ENCODE measurements at regions not wholly inside any gene's neighbourhood (a gene's known extent, or its start where the extent isn't known, plus 50 kb on each side); places are given as distances from the start of the nearest gene placed in this dataset.

DNA sequence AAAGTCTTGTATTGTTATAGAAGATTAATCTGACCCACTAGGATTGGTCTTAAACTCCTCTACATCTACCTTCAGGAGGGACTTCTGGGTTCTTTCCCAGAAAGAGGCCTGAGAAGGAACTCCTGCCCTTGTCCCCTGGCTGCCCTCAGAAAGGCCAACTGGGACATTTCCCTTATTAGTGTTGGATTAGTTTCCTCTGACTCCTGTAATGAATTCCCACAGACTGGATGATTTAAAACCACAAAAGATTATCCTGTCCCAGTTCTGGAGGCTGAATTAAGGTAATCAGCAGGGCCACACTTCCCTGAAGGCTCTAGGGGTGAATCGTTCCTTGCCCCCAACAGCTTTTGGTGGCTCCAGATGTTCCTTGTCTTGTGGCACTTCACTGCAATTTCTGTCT is 102.8 kb upstream of the NMNAT3 start:
- no peak for TF ChIP-seq EZH2 (IDR thresholded peaks at IDR 0.05)
- no peak for TF ChIP-seq POLR2AphosphoS5 (IDR thresholded peaks at IDR 0.05; ENCODE audit: low read depth, low read length)
- TF ChIP-seq, protein P1, sequence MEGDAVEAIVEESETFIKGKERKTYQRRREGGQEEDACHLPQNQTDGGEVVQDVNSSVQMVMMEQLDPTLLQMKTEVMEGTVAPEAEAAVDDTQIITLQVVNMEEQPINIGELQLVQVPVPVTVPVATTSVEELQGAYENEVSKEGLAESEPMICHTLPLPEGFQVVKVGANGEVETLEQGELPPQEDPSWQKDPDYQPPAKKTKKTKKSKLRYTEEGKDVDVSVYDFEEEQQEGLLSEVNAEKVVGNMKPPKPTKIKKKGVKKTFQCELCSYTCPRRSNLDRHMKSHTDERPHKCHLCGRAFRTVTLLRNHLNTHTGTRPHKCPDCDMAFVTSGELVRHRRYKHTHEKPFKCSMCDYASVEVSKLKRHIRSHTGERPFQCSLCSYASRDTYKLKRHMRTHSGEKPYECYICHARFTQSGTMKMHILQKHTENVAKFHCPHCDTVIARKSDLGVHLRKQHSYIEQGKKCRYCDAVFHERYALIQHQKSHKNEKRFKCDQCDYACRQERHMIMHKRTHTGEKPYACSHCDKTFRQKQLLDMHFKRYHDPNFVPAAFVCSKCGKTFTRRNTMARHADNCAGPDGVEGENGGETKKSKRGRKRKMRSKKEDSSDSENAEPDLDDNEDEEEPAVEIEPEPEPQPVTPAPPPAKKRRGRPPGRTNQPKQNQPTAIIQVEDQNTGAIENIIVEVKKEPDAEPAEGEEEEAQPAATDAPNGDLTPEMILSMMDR (IDR thresholded peaks at IDR 0.05 in 2 of 3, conservative IDR thresholded peaks at IDR 0.05 in 1 of 3; ENCODE audit: borderline replicate concordance in 1 of 3, insufficient read depth in 1 of 3, low read depth in 2 of 3, low read length in 2 of 3): no peak
- TF ChIP-seq FOSL1 (IDR thresholded peaks at IDR 0.05; ENCODE audit: low read depth): no peak
- no peak for TF ChIP-seq SIN3A (IDR thresholded peaks at IDR 0.05; ENCODE audit: low read depth)
- TF ChIP-seq, protein P2, sequence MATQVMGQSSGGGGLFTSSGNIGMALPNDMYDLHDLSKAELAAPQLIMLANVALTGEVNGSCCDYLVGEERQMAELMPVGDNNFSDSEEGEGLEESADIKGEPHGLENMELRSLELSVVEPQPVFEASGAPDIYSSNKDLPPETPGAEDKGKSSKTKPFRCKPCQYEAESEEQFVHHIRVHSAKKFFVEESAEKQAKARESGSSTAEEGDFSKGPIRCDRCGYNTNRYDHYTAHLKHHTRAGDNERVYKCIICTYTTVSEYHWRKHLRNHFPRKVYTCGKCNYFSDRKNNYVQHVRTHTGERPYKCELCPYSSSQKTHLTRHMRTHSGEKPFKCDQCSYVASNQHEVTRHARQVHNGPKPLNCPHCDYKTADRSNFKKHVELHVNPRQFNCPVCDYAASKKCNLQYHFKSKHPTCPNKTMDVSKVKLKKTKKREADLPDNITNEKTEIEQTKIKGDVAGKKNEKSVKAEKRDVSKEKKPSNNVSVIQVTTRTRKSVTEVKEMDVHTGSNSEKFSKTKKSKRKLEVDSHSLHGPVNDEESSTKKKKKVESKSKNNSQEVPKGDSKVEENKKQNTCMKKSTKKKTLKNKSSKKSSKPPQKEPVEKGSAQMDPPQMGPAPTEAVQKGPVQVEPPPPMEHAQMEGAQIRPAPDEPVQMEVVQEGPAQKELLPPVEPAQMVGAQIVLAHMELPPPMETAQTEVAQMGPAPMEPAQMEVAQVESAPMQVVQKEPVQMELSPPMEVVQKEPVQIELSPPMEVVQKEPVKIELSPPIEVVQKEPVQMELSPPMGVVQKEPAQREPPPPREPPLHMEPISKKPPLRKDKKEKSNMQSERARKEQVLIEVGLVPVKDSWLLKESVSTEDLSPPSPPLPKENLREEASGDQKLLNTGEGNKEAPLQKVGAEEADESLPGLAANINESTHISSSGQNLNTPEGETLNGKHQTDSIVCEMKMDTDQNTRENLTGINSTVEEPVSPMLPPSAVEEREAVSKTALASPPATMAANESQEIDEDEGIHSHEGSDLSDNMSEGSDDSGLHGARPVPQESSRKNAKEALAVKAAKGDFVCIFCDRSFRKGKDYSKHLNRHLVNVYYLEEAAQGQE (IDR thresholded peaks at IDR 0.05; ENCODE audit: low read depth): no peak
- TF ChIP-seq, protein P3, sequence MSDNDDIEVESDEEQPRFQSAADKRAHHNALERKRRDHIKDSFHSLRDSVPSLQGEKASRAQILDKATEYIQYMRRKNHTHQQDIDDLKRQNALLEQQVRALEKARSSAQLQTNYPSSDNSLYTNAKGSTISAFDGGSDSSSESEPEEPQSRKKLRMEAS (IDR thresholded peaks at IDR 0.05): no peak
- TF ChIP-seq EGR1 (IDR thresholded peaks at IDR 0.05; ENCODE audit: low read depth): no peak
- no peak for TF ChIP-seq TCF7L2 (IDR thresholded peaks at IDR 0.05; ENCODE audit: borderline replicate concordance, extremely low read depth, insufficient read depth, insufficient read length)

Measured in HCT116 (cell line).